ENCODE measurements at regions not wholly inside any gene's neighbourhood (a gene's known extent, or its start where the extent isn't known, plus 50 kb on each side); places are given as distances from the start of the nearest gene placed in this dataset.

- Mint-ChIP-seq H3K27ac (ENCODE audit: unreplicated experiment) (no peak overlapping the region), H3K4me1 (ENCODE audit: low read depth, unreplicated experiment) (peaks cover 3% of the 10 kb centered on the region), H3K27me3 (ENCODE audit: low read depth, unreplicated experiment) (peaks cover 4% of the 10 kb centered on the region), H3K9me3 (ENCODE audit: unreplicated experiment) (no peaks in the 10 kb centered on the region), H3K36me3 (ENCODE audit: low read depth, unreplicated experiment) (no peaks in the 10 kb centered on the region), H3K4me3 (ENCODE audit: unreplicated experiment) (no peak overlapping the region)
- Histone ChIP-seq H3K36me3 (ENCODE audit: insufficient read depth, low read length) (no peaks in the 10 kb centered on the region), H3K79me2 (ENCODE audit: insufficient read depth, low read length) (no peaks in the 10 kb centered on the region), H4K20me1 (ENCODE audit: insufficient read depth, low read length) (no peaks in the 10 kb centered on the region), H3K27me3 (ENCODE audit: insufficient read depth, low read length) (no peaks in the 10 kb centered on the region), H3K4me2 (ENCODE audit: low read length) (no peak overlapping the region), H3K4me3 (ENCODE audit: insufficient read depth, low read depth, low read length) (no peak overlapping the region), H3K9ac (ENCODE audit: low read length) (no peak overlapping the region), H2AFZ (ENCODE audit: low read depth, low read length) (no peak overlapping the region), H3K4me1 (ENCODE audit: insufficient read depth, low read length) (peaks cover 14% of the 10 kb centered on the region), H3K9me3 (ENCODE audit: insufficient read depth, low read depth, low read length) (no peaks in the 10 kb centered on the region), H3K27ac (ENCODE audit: low read depth, low read length) (no peak overlapping the region)
- FAIRE-seq (no peak), DNase-seq (ENCODE audit: low read depth) (no peak)
- TF ChIP-seq EZH2 (IDR thresholded peaks at IDR 0.05; ENCODE audit: insufficient read depth, low read length) (no peak), CTCF (IDR thresholded peaks at IDR 0.05; ENCODE audit: insufficient read depth, low read depth, low read length) (no peak)
Observed at GRCh38 chr9:136609838-136610311, 52.8 kb upstream of the EGFL7 start.

GRCh38 chr9:136609160-136609475, 53.6 kb upstream of the EGFL7 start:
- Histone ChIP-seq H3K9me3 (ENCODE audit: insufficient read depth, low read depth, low read length) (no peaks in the 10 kb centered on the region), H3K27ac (ENCODE audit: low read depth, low read length) (no peak overlapping the region), H3K79me2 (ENCODE audit: insufficient read depth, low read length) (no peaks in the 10 kb centered on the region), H3K36me3 (ENCODE audit: insufficient read depth, low read length) (no peaks in the 10 kb centered on the region), H3K9ac (ENCODE audit: low read length) (no peak overlapping the region), H4K20me1 (ENCODE audit: insufficient read depth, low read length) (no peaks in the 10 kb centered on the region), H3K4me2 (ENCODE audit: low read length) (no peak overlapping the region), H3K4me3 (ENCODE audit: insufficient read depth, low read depth, low read length) (no peak overlapping the region), H2AFZ (ENCODE audit: low read depth, low read length) (no peak overlapping the region), H3K4me1 (ENCODE audit: insufficient read depth, low read length) (peaks cover 7% of the 10 kb centered on the region), H3K27me3 (ENCODE audit: insufficient read depth, low read length) (no peaks in the 10 kb centered on the region)
- no peaks in the 10 kb centered on the region for H3K36me3 Mint-ChIP-seq (ENCODE audit: low read depth, unreplicated experiment)
- H3K4me3 Mint-ChIP-seq (ENCODE audit: unreplicated experiment), result no peak overlapping the region
- FAIRE-seq (no peak), DNase-seq (ENCODE audit: low read depth) (no peak)
- TF ChIP-seq EZH2 (IDR thresholded peaks at IDR 0.05; ENCODE audit: insufficient read depth, low read length) (no peak), CTCF (IDR thresholded peaks at IDR 0.05; ENCODE audit: insufficient read depth, low read depth, low read length) (no peak)
- peaks cover 2% of the 10 kb centered on the region for H3K4me1 Mint-ChIP-seq (ENCODE audit: low read depth, unreplicated experiment)
- H3K27me3 Mint-ChIP-seq (ENCODE audit: low read depth, unreplicated experiment), result peaks cover 4% of the 10 kb centered on the region
- no peaks in the 10 kb centered on the region for H3K9me3 Mint-ChIP-seq (ENCODE audit: unreplicated experiment)
- no peak overlapping the region for H3K27ac Mint-ChIP-seq (ENCODE audit: unreplicated experiment)

- no peak overlapping the region for H2AFZ ChIP-seq (ENCODE audit: low read depth, low read length)
- no peak overlapping the region for H3K27ac Mint-ChIP-seq (ENCODE audit: unreplicated experiment)
- no peaks in the 10 kb centered on the region for H3K9me3 Mint-ChIP-seq (ENCODE audit: unreplicated experiment)
- no peaks in the 10 kb centered on the region for H3K9me3 ChIP-seq (ENCODE audit: insufficient read depth, low read depth, low read length)
- H3K4me3 Mint-ChIP-seq (ENCODE audit: unreplicated experiment), result no peak overlapping the region
- TF ChIP-seq EZH2 (IDR thresholded peaks at IDR 0.05; ENCODE audit: insufficient read depth, low read length) (no peak), CTCF (IDR thresholded peaks at IDR 0.05; ENCODE audit: insufficient read depth, low read depth, low read length) (no peak)
- DNase-seq (ENCODE audit: low read depth) (no peak), FAIRE-seq (no peak)
- H3K4me1 Mint-ChIP-seq (ENCODE audit: low read depth, unreplicated experiment), result peaks cover 2% of the 10 kb centered on the region
- peaks cover 4% of the 10 kb centered on the region for H3K27me3 Mint-ChIP-seq (ENCODE audit: low read depth, unreplicated experiment)
- H3K4me3 ChIP-seq (ENCODE audit: insufficient read depth, low read depth, low read length), result no peak overlapping the region
- no peaks in the 10 kb centered on the region for H3K79me2 ChIP-seq (ENCODE audit: insufficient read depth, low read length)
- H3K27me3 ChIP-seq (ENCODE audit: insufficient read depth, low read length), result no peaks in the 10 kb centered on the region
- peaks cover 1% of the 10 kb centered on the region for H3K4me1 ChIP-seq (ENCODE audit: insufficient read depth, low read length)
- no peaks in the 10 kb centered on the region for H3K36me3 Mint-ChIP-seq (ENCODE audit: low read depth, unreplicated experiment)
- no peak overlapping the region for H3K4me2 ChIP-seq (ENCODE audit: low read length)
- no peak overlapping the region for H3K27ac ChIP-seq (ENCODE audit: low read depth, low read length)
- no peaks in the 10 kb centered on the region for H3K36me3 ChIP-seq (ENCODE audit: insufficient read depth, low read length)
- H3K9ac ChIP-seq (ENCODE audit: low read length), result no peak overlapping the region
- no peaks in the 10 kb centered on the region for H4K20me1 ChIP-seq (ENCODE audit: insufficient read depth, low read length)
Observed at GRCh38 chr9:136608348-136609159, 54.2 kb upstream of the EGFL7 start.

Measured in astrocyte (in vitro differentiated cells and primary cell).